GM18867 (cell line): ENCODE measurements at regions not wholly inside any gene's neighbourhood (a gene's known extent, or its start where the extent isn't known, plus 50 kb on each side); places are given as distances from the start of the nearest gene placed in this dataset.
A peak's percentile ranks its signal among the peaks of the same experiment; 100 is the strongest.

Experiments
- ATAC-seq: cut with Tn5 transposase; IDR thresholded peaks from one replicate; pipeline ENCODE4 v1.9.1; 2021; ENCODE audit warnings: mild to moderate bottlenecking, moderate library complexity; ENCODE audit not compliant: unreplicated experiment

- no peak for ATAC-seq
Observed at GRCh38 chr9:81532251-81532650, 157.1 kb downstream of the TLE1 start.

- ATAC-seq: no peak
Observed at GRCh38 chr9:81531511-81531910, 157.8 kb downstream of the TLE1 start.

- ATAC-seq: no peak
Observed at GRCh38 chr9:81530846-81531245, 158.5 kb downstream of the TLE1 start.

GRCh38 chr9:81530310-81530810, 159.0 kb downstream of the TLE1 start:
- peak; percentile 89 for ATAC-seq

GRCh38 chr9:81529556-81530193, 159.7 kb downstream of the TLE1 start:
- no peak for ATAC-seq

GRCh38 chr9:81526587-81526986, 162.8 kb downstream of the TLE1 start:
- ATAC-seq: no peak

GRCh38 chr9:81522716-81523551, 166.4 kb downstream of the TLE1 start:
- ATAC-seq: peak; percentile 89

- ATAC-seq: no peak
Observed at GRCh38 chr9:81521892-81522291, 167.5 kb downstream of the TLE1 start.

- ATAC-seq: no peak
Observed at GRCh38 chr9:81519816-81520495, 169.4 kb downstream of the TLE1 start.

- no peak for ATAC-seq
Observed at GRCh38 chr9:81517954-81518353, 171.4 kb downstream of the TLE1 start.

GRCh38 chr9:81513059-81513458, 176.3 kb downstream of the TLE1 start:
- no peak for ATAC-seq

- no peak for ATAC-seq
Observed at GRCh38 chr9:81512641-81513040, 176.7 kb downstream of the TLE1 start.

GRCh38 chr9:81508476-81508875, 180.9 kb downstream of the TLE1 start:
- ATAC-seq: no peak

GRCh38 chr9:81506941-81507864, 182.1 kb downstream of the TLE1 start:
- no peak for ATAC-seq

- no peak for ATAC-seq
Observed at GRCh38 chr9:81499594-81499993, 189.8 kb downstream of the TLE1 start.

GRCh38 chr9:81499021-81499454, 190.3 kb downstream of the TLE1 start:
- ATAC-seq: no peak

- ATAC-seq: no peak
Observed at GRCh38 chr9:81498576-81498975, 190.8 kb downstream of the TLE1 start.

GRCh38 chr9:81497091-81497490, 192.3 kb downstream of the TLE1 start:
- ATAC-seq: no peak

GRCh38 chr9:81492710-81493447, 196.5 kb downstream of the TLE1 start:
- no peak for ATAC-seq
